ENCODE measurements at regions not wholly inside any gene's neighbourhood (a gene's known extent, or its start where the extent isn't known, plus 50 kb on each side); places are given as distances from the start of the nearest gene placed in this dataset.

DNA sequence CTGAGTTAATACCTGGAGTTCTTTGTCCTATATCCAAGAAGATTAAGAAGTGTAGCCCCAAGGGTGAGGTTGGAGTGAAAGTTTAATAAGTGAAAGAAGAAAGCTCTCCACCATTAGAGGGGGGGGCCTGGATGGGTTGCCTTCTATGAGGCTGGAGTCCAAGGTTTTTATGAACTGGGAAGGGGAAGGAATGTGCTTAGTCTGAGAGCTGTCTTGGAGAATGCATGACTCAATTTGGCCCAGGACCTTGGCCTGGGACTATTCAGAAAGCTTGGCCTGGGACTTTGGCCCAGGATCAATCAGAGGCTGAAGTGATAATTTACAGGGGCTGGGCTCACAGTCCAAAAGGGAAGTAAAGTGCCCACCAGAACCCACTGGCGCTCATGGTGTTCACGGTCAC, 1049.0 kb upstream of the GRIA3 start:
- TF ChIP-seq, protein P1, sequence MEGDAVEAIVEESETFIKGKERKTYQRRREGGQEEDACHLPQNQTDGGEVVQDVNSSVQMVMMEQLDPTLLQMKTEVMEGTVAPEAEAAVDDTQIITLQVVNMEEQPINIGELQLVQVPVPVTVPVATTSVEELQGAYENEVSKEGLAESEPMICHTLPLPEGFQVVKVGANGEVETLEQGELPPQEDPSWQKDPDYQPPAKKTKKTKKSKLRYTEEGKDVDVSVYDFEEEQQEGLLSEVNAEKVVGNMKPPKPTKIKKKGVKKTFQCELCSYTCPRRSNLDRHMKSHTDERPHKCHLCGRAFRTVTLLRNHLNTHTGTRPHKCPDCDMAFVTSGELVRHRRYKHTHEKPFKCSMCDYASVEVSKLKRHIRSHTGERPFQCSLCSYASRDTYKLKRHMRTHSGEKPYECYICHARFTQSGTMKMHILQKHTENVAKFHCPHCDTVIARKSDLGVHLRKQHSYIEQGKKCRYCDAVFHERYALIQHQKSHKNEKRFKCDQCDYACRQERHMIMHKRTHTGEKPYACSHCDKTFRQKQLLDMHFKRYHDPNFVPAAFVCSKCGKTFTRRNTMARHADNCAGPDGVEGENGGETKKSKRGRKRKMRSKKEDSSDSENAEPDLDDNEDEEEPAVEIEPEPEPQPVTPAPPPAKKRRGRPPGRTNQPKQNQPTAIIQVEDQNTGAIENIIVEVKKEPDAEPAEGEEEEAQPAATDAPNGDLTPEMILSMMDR (IDR thresholded peaks at IDR 0.05): no peak
- TF ChIP-seq POLR2A (IDR thresholded peaks at IDR 0.05): no peak
